Mesenchymal stem cell (in vitro differentiated cells and primary cell): ENCODE measurements at regions not wholly inside any gene's neighbourhood (a gene's known extent, or its start where the extent isn't known, plus 50 kb on each side); places are given as distances from the start of the nearest gene placed in this dataset.

Source experiments
- DNase-seq: peaks from one replicate; pipeline ENCODE4 v3.0.0-alpha.2; 2013
- H2AFZ ChIP-seq: one replicate; pipeline ENCODE4 v1.6.1; 2013; ENCODE audit warnings: low read depth, mild to moderate bottlenecking, control low read depth, inconsistent platforms, low read length, moderate library complexity
- H2AK5ac ChIP-seq: 2 replicates; pipeline ENCODE4 v1.6.1; 2013; ENCODE audit warnings: low read length, moderate library complexity, mild to moderate bottlenecking, inconsistent platforms; ENCODE audit not compliant: severe bottlenecking
- H2BK120ac ChIP-seq: one replicate; pipeline ENCODE4 v1.6.1; 2013; ENCODE audit warnings: low read depth, mild to moderate bottlenecking, inconsistent platforms, low read length, moderate library complexity
- H2BK12ac ChIP-seq, 2 experiments: one replicate each; pipeline ENCODE4 v1.6.1; 2013; ENCODE audit warnings: inconsistent platforms in 2 of 2, low read length in 2 of 2, mild to moderate bottlenecking in 2 of 2, moderate library complexity in 2 of 2, control low read depth in 1 of 2
- H2BK15ac ChIP-seq: one replicate; pipeline ENCODE4 v1.6.1; 2013; ENCODE audit warnings: mild to moderate bottlenecking, low read depth, inconsistent platforms; ENCODE audit not compliant: poor library complexity, severe bottlenecking
- H2BK5ac ChIP-seq: 2 replicates; pipeline ENCODE4 v1.6.1; 2013; ENCODE audit warnings: low read depth, mild to moderate bottlenecking, low read length, control low read depth, inconsistent platforms; ENCODE audit not compliant: poor library complexity, severe bottlenecking
- H3K14ac ChIP-seq, 2 experiments: one replicate each; pipeline ENCODE4 v1.6.1; 2013; ENCODE audit warnings: inconsistent platforms in 2 of 2, low read length in 2 of 2, control low read depth in 1 of 2, mild to moderate bottlenecking in 1 of 2, moderate library complexity in 1 of 2
- H3K18ac ChIP-seq, 2 experiments: one replicate each; pipeline ENCODE4 v1.6.1; 2013; ENCODE audit warnings: inconsistent platforms in 2 of 2, low read length in 2 of 2, control low read depth in 1 of 2, low read depth in 1 of 2, mild to moderate bottlenecking in 1 of 2
- H3K23ac ChIP-seq, 2 experiments: one replicate each; pipeline ENCODE4 v1.6.1; 2013; ENCODE audit warnings: inconsistent platforms in 2 of 2, low read length in 2 of 2, mild to moderate bottlenecking in 2 of 2, moderate library complexity in 2 of 2, control low read depth in 1 of 2
- H3K27ac ChIP-seq: 2 replicates; pipeline ENCODE4 v1.5.1; 2013; ENCODE audit warnings: mild to moderate bottlenecking, moderate library complexity, low read length, control low read depth, inconsistent platforms; ENCODE audit not compliant: poor library complexity, severe bottlenecking
- H3K27me3 ChIP-seq, 2 experiments: 2 replicates each; pipeline versions ENCODE4 v1.6.1 to v1.7.0; 2013; ENCODE audit warnings: low read length in 2 of 2, mild to moderate bottlenecking in 2 of 2, moderate library complexity in 2 of 2, control low read depth in 1 of 2, inconsistent platforms in 1 of 2; ENCODE audit not compliant: control insufficient read depth in 1 of 2, insufficient read depth in 1 of 2
- H3K36me3 ChIP-seq, 2 experiments: 2 replicates each; pipeline versions ENCODE4 v1.6.1 to v1.7.0; 2013; ENCODE audit warnings: low read length in 2 of 2, control low read depth in 1 of 2, inconsistent platforms in 1 of 2, low read depth in 1 of 2, mild to moderate bottlenecking in 1 of 2; ENCODE audit not compliant: insufficient read depth in 2 of 2, control insufficient read depth in 1 of 2
- H3K4ac ChIP-seq, 2 experiments: one replicate each; pipeline ENCODE4 v1.6.1; 2013; ENCODE audit warnings: inconsistent platforms in 2 of 2, low read length in 2 of 2, mild to moderate bottlenecking in 2 of 2, moderate library complexity in 2 of 2, control low read depth in 1 of 2, low read depth in 1 of 2
- H3K4me1 ChIP-seq: 2 replicates; pipeline ENCODE4 v1.6.1; 2013; ENCODE audit warnings: low read depth, low read length, control low read depth; ENCODE audit not compliant: control insufficient read depth, insufficient read depth
- H3K4me2 ChIP-seq: 2 replicates; pipeline ENCODE4 v1.6.1; 2013; ENCODE audit warnings: low read length, mild to moderate bottlenecking, inconsistent platforms; ENCODE audit not compliant: poor library complexity, severe bottlenecking
- H3K4me3 ChIP-seq, 2 experiments: 2 replicates each; pipeline versions ENCODE4 v1.5.1 to v1.7.0; 2013; ENCODE audit warnings: low read length in 2 of 2, mild to moderate bottlenecking in 2 of 2, control low read depth in 1 of 2, low read depth in 1 of 2; ENCODE audit not compliant: insufficient read depth in 1 of 2
- H3K79me1 ChIP-seq: replicated peaks from 2 replicates; pipeline ENCODE4 v1.6.1; 2013; ENCODE audit warnings: mild to moderate bottlenecking, control low read depth, low read length, inconsistent platforms; ENCODE audit not compliant: poor library complexity, severe bottlenecking
- H3K9ac ChIP-seq: 2 replicates; pipeline ENCODE4 v1.7.0; 2013; ENCODE audit warnings: mild to moderate bottlenecking, low read length, moderate library complexity
- H3K9me3 ChIP-seq: 2 replicates; pipeline ENCODE4 v1.7.0; 2013; ENCODE audit warnings: mild to moderate bottlenecking, low read length; ENCODE audit not compliant: control insufficient read depth
- H4K8ac ChIP-seq: one replicate; pipeline ENCODE4 v1.6.1; 2013; ENCODE audit warnings: inconsistent platforms, mild to moderate bottlenecking, low read length, moderate library complexity
- H4K91ac ChIP-seq: one replicate; pipeline ENCODE4 v1.6.1; 2013; ENCODE audit warnings: mild to moderate bottlenecking, low read length, inconsistent platforms
- WGBS: methylation state at CpG from one replicate; pipeline ENCODE4 v1.1.7; 2013; ENCODE audit warnings: mixed read lengths; 5-methylcytosine and 5-hydroxymethylcytosine counted together

DNA sequence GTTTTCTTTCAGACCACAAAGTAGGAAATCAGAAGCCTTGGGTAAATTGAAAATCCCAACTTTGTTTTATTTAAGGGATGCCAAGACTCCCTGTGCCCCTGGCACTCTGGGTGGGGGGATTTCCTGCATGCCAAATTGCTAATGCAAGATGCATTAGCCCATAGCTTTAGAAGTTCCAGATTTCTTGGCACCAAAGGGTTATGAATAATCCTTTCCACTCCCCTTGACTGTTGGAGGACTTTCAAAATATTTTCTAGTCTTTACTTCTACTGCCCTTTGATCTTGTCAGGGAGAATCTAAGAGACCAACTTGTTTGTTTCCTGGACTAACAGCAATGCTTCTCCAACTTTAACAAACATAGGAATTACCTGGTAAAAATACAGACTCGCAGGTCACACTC is 81.8 kb upstream of the TGIF1 start:
- Histone ChIP-seq H2BK15ac (no peak overlapping the region), H2AK5ac (no peak overlapping the region), H3K23ac (no peak overlapping the region), H2AFZ (no peak overlapping the region), H3K4me3 (no peak overlapping the region), H3K27ac (no peak overlapping the region), H2BK12ac (no peak overlapping the region), H3K4me1 (no peaks in the 10 kb centered on the region), H3K4ac (no peak overlapping the region), H4K91ac (no peak overlapping the region), H3K79me1 (no peaks in the 10 kb centered on the region), H2BK120ac (no peak overlapping the region), H4K8ac (no peak overlapping the region), H3K9me3 (no peaks in the 10 kb centered on the region), H3K27me3 (no peaks in the 10 kb centered on the region), H3K18ac (no peak overlapping the region), H2BK5ac (no peak overlapping the region), H3K36me3 (no peaks in the 10 kb centered on the region), H3K4me2 (no peak overlapping the region), H3K9ac (no peak overlapping the region), H3K14ac (no peak overlapping the region)
- DNase-seq, result peak; percentile 19
- WGBS, result 100% methylated on average over 1 of the region's 1 CpG

DNA sequence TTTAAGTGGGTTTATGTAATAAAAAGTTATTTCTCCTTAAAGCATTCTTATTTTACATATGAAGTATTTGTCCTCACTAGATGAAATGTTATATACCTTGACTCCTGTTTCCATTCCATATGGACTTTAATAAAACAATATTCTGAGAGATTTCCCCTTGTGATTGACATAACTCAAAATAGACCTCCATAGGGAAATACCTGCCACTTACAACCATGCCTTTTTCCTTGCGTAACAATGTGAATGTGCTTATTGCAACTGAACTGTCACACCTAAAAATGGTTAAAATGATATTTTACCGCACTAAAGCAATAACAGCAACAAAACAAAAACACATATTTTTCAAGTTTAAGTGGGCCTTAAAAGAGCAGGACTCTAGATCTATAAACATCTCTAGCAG is 70.3 kb upstream of the TGIF1 start:
- H3K14ac ChIP-seq, result no peak overlapping the region
- no peak overlapping the region for H3K23ac ChIP-seq
- H4K8ac ChIP-seq, result no peak overlapping the region
- no peak overlapping the region for H2BK120ac ChIP-seq
- no peak overlapping the region for H2BK5ac ChIP-seq
- H3K4me2 ChIP-seq, result no peak overlapping the region
- no peak overlapping the region for H3K4ac ChIP-seq
- H3K9ac ChIP-seq, result peak overlapping the region; percentile 30
- peaks cover 3% of the 10 kb centered on the region for H3K4me1 ChIP-seq
- H3K79me1 ChIP-seq, result no peaks in the 10 kb centered on the region
- no peaks in the 10 kb centered on the region for H3K27me3 ChIP-seq
- H3K18ac ChIP-seq, result no peak overlapping the region
- H3K9me3 ChIP-seq, result no peaks in the 10 kb centered on the region
- no peak overlapping the region for H4K91ac ChIP-seq
- H3K27ac ChIP-seq, result no peak overlapping the region
- DNase-seq, result no peak
- no peak overlapping the region for H2BK15ac ChIP-seq
- H3K36me3 ChIP-seq, result no peaks in the 10 kb centered on the region
- H2AK5ac ChIP-seq, result no peak overlapping the region
- H2BK12ac ChIP-seq, result no peak overlapping the region
- no peak overlapping the region for H2AFZ ChIP-seq
- 90% methylated on average over 2 of the region's 2 CpGs for WGBS
- no peak overlapping the region for H3K4me3 ChIP-seq

DNA sequence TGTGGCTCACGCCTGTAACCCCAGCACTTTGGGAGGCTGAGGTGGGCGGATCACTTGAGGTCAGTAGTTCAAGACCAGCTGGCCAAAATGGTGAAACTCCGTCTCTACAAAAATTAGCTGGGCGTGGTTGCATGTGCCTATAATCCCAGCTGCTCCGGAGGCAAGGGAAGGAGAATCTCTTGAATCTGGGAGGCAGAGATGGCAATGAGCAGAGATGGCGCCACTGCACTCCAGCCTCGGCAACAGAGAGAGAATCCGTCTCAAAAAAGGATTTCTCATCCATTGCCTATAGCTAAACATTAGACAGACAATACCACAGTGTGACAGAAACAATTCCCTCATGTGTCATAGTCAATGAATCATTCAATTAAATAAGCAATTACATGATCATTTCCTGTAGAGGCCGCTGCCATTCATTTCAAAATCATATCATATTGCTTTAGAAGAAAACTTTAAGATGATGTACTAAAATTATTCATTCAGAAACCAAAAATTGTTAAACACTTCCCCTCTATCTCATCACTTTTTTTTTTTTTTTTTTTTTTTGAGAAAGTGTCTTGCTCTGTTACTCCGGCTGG is 69.5 kb upstream of the TGIF1 start:
- 69% methylated on average over 9 of the region's 10 CpGs for WGBS
- H3K18ac ChIP-seq, result no peak overlapping the region
- H2AFZ ChIP-seq, result no peak overlapping the region
- H2AK5ac ChIP-seq, result no peak overlapping the region
- H3K27ac ChIP-seq, result no peak overlapping the region
- DNase-seq, result peak; percentile 12
- peaks cover 3% of the 10 kb centered on the region for H3K4me1 ChIP-seq
- no peak overlapping the region for H4K91ac ChIP-seq
- no peak overlapping the region for H4K8ac ChIP-seq
- no peak overlapping the region for H3K4ac ChIP-seq
- peak overlapping the region in 1 of 2 experiments; percentile 36 for H3K4me3 ChIP-seq
- H3K9ac ChIP-seq, result peak overlapping the region; percentile 30
- H3K9me3 ChIP-seq, result no peaks in the 10 kb centered on the region
- H2BK15ac ChIP-seq, result no peak overlapping the region
- H3K23ac ChIP-seq, result no peak overlapping the region
- H2BK12ac ChIP-seq, result no peak overlapping the region
- no peaks in the 10 kb centered on the region for H3K79me1 ChIP-seq
- no peak overlapping the region for H3K4me2 ChIP-seq
- no peak overlapping the region for H2BK5ac ChIP-seq
- no peaks in the 10 kb centered on the region for H3K27me3 ChIP-seq
- H2BK120ac ChIP-seq, result no peak overlapping the region
- no peaks in the 10 kb centered on the region for H3K36me3 ChIP-seq
- H3K14ac ChIP-seq, result no peak overlapping the region

DNA sequence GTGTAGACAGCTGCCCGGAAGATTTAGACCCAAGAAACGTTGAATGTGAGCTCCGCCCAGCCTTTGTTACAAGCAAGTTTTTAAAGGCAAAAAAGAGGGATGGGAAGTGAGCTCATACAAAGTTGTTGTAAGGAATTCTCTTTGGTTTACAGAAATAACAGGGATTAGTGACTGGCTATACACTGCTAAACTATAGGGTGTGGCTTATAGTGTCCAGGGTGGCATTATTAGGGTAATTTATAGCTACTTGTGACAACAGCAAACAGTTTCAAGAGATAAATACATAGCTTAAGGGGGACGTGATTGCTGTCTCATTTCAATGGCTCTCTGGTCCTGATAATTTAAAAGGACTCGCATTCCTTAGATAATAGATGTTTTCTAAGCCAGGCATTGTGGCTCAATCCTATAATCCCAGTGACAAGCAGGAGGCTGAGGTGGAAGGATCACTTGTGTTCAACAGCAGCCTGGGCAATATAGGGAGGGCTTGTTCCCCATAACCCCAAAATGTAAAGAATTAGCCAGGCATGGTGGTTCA is 66.5 kb upstream of the TGIF1 start:
- H2BK5ac ChIP-seq, result no peak overlapping the region

More for the DNA sequence above, 66.5 kb upstream of the TGIF1 start:
- no peak overlapping the region for H2AFZ ChIP-seq
- peak; percentile 12 for DNase-seq
- no peak overlapping the region for H2BK12ac ChIP-seq
- no peaks in the 10 kb centered on the region for H3K36me3 ChIP-seq
- no peak overlapping the region for H3K4me3 ChIP-seq
- no peak overlapping the region for H3K14ac ChIP-seq
- H4K8ac ChIP-seq, result no peak overlapping the region
- H3K27me3 ChIP-seq, result no peaks in the 10 kb centered on the region
- H2BK120ac ChIP-seq, result no peak overlapping the region
- H3K23ac ChIP-seq, result no peak overlapping the region
- no peaks in the 10 kb centered on the region for H3K9me3 ChIP-seq
- no peak overlapping the region for H3K4ac ChIP-seq
- H3K18ac ChIP-seq, result no peak overlapping the region
- no peak overlapping the region for H4K91ac ChIP-seq
- H3K9ac ChIP-seq, result no peak overlapping the region
- H3K4me2 ChIP-seq, result no peak overlapping the region
- no peak overlapping the region for H2AK5ac ChIP-seq
- H2BK15ac ChIP-seq, result no peak overlapping the region
- H3K79me1 ChIP-seq, result no peaks in the 10 kb centered on the region
- WGBS, result 46% methylated on average over 5 of the region's 5 CpGs
- peaks cover 3% of the 10 kb centered on the region for H3K4me1 ChIP-seq
- H3K27ac ChIP-seq, result no peak overlapping the region
